ENCODE measurements at regions not wholly inside any gene's neighbourhood (a gene's known extent, or its start where the extent isn't known, plus 50 kb on each side); places are given as distances from the start of the nearest gene placed in this dataset.
"Not testable (repeated sequence)": the region's sequence is repeated elsewhere in the genome, so short reads cannot be mapped to it uniquely, and the experiment has no call there.

GRCh38 chr1:78329475-78329874, 161.3 kb upstream of the PTGFR start:
- in situ Hi-C loops (cut with HindIII; ENCODE audit: low pct_unique_long_range_greater_than_20kb, low sequenced_read_pairs) = no loop called here
- no peak for DNase-seq (ENCODE audit: low read depth, low spot score)

- DNase-seq (ENCODE audit: low read depth, low spot score) = no peak
- in situ Hi-C loops (cut with HindIII; ENCODE audit: low pct_unique_long_range_greater_than_20kb, low sequenced_read_pairs) = no loop called here
Measured at GRCh38 chr1:78331799-78332198, 159.0 kb upstream of the PTGFR start.

DNA sequence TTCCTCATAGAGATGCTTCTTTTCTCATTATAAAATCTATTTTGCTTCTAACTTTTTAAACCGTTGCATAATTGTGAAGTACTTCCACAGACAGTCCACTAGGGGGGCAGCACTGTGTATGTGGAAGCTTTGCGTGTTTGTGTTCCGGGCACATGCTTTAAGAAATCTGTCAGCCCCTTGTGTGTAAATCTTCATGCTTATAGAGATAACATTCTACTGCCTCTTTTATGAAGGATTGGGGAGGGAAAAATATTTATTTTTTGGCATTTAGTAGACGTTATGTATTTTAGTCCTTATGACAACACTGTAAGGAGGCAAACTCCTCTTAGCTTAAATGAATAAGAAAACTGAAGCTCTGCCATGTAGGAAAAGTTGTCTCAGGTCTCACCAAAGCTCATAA, 157.3 kb upstream of the PTGFR start:
- in situ Hi-C loops (cut with HindIII; ENCODE audit: low pct_unique_long_range_greater_than_20kb, low sequenced_read_pairs) = no loop called here
- peak; percentile 59 for DNase-seq (ENCODE audit: low read depth, low spot score)

DNA sequence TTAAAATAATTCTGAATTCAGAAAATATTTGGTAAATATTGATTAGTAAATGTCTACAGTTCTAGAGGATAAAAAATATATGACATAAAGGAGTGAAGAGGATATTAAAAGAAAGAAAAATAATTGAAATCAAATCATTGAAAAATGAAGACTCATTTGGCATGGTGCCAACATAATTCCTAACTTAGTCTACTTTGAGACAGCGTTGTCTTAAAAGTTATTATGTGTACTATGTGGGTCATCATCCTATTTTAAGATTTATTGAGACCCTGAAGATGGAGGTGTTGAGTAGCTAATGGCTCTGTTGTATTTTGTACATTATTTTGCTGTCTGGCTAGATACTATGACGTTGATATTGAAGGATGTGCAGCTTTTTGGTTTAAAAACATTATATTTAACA, 156.7 kb upstream of the PTGFR start:
- DNase-seq (ENCODE audit: low read depth, low spot score) = no peak
- in situ Hi-C loops (cut with HindIII; ENCODE audit: low pct_unique_long_range_greater_than_20kb, low sequenced_read_pairs) = no loop called here

DNA sequence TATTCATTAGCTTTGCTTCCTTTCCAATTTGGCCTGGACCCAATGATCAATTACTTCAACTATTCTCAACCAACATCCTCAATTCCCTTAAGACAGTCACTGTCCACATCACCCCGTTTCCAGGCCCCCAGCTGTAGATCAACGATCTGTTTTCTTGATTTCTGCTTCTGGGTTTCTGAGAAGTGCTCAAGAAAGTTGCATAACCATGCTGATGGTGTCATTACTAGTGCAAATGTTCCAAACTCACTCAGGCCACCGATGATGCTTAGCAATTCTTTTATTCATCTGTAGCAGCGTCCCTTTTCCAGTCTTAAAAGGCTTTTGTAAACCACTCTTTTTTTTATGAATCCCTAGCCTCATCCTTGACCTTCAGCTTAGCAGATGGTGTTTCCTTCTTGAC, 155.8 kb upstream of the PTGFR start:
- no peak for DNase-seq (ENCODE audit: low read depth, low spot score)

DNA sequence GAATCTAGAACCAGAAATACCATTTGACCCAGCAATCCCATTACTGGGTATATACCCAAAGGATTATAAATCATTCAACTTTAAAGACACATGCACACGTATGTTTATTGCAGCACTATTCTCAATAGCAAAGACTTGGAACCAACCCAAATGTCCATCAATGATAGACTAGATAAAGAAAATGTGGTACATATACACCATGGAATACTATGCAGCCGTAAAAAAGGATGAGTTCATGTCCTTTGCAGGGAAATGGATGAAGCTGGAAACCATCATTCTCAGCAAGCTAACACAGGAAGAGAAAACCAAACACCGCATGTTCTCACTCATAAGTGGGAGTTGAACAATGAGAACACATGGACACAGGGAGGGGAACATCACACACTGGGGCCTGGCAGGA, 154.0 kb upstream of the PTGFR start:
- DNase-seq (ENCODE audit: low read depth, low spot score); in situ Hi-C loops (cut with HindIII; ENCODE audit: low pct_unique_long_range_greater_than_20kb, low sequenced_read_pairs): not testable (repeated sequence)

More for the DNA sequence above, 155.8 kb upstream of the PTGFR start:
- in situ Hi-C loops (cut with HindIII; ENCODE audit: low pct_unique_long_range_greater_than_20kb, low sequenced_read_pairs) = no loop called here

DNA sequence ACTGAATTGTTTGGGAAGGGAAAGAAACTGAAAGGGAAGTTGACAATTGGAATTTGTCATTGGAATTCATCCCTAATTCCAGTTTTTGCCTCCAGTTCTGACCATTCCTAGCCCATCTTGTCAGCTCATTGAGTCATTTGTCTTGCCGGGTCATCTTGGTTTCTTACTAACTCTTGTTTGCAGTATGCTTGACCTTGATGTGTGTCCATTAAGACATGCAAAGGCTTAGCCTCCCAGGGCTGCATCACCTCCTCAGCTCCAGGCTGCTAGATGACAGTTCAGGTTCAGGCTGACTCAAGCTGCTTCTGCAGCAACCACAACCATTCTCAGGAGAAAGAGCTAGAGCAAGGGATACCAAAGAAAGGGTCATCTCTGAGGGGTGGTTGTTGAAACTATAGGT, 151.3 kb upstream of the PTGFR start:
- no peak for DNase-seq (ENCODE audit: low read depth, low spot score)
- in situ Hi-C loops (cut with HindIII; ENCODE audit: low pct_unique_long_range_greater_than_20kb, low sequenced_read_pairs) = no loop called here

DNA sequence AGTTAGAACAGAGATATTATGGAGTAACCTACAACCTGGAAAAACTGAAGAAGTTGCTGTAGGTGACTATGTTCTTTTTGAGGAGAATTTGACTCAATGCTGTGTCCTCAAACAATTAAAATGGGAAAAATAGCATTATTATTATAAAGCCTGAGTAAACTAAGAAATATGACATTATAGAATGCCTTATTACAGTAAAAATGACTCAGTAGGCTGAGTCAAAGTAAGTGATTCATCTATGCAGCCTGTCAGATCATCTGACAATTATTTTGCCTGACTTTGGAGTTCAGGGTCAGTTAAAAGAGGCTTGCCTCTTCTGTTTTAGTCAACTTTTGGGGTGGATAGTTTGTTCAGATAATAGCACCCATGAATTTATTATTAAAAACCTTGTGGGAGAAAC, 150.8 kb upstream of the PTGFR start:
- in situ Hi-C loops (cut with HindIII; ENCODE audit: low pct_unique_long_range_greater_than_20kb, low sequenced_read_pairs) = no loop called here
- no peak for DNase-seq (ENCODE audit: low read depth, low spot score)

- no peak for DNase-seq (ENCODE audit: low read depth, low spot score)
- in situ Hi-C loops (cut with HindIII; ENCODE audit: low pct_unique_long_range_greater_than_20kb, low sequenced_read_pairs) = no loop called here
Measured at GRCh38 chr1:78348496-78349284, 142.1 kb upstream of the PTGFR start.

GRCh38 chr1:78351551-78352216, 139.1 kb upstream of the PTGFR start:
- in situ Hi-C loops (cut with HindIII; ENCODE audit: low pct_unique_long_range_greater_than_20kb, low sequenced_read_pairs) = no loop called here
- no peak for DNase-seq (ENCODE audit: low read depth, low spot score)

DNA sequence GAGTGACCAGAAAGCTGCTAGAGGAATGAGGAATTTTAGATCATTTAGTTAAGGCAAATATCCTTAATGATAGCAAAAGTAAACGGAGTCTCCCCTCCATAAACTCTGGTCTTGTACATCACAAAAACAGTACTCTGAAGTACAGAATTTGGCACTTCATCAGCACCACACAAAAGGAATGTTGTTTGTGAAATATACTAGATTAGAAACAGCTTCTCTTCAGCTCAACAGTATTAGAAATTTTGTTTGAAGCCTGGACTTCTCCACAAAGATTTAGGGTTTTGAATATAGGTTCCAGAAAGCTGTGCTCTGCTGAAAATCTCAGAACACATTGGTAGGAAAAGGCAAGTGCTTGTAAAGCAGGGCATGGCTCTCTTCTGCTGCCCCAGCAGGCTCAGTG, 135.1 kb upstream of the PTGFR start:
- no peak for DNase-seq (ENCODE audit: low read depth, low spot score)
- in situ Hi-C loops (cut with HindIII; ENCODE audit: low pct_unique_long_range_greater_than_20kb, low sequenced_read_pairs) = no loop called here

GRCh38 chr1:78358165-78358564, 132.6 kb upstream of the PTGFR start:
- in situ Hi-C loops (cut with HindIII; ENCODE audit: low pct_unique_long_range_greater_than_20kb, low sequenced_read_pairs) = no loop called here
- DNase-seq (ENCODE audit: low read depth, low spot score) = no peak

- in situ Hi-C loops (cut with HindIII; ENCODE audit: low pct_unique_long_range_greater_than_20kb, low sequenced_read_pairs) = no loop called here
- no peak for DNase-seq (ENCODE audit: low read depth, low spot score)
Measured at GRCh38 chr1:78359666-78360065, 131.1 kb upstream of the PTGFR start.

GRCh38 chr1:78360584-78360983, 130.2 kb upstream of the PTGFR start:
- in situ Hi-C loops (cut with HindIII; ENCODE audit: low pct_unique_long_range_greater_than_20kb, low sequenced_read_pairs) = no loop called here
- no peak for DNase-seq (ENCODE audit: low read depth, low spot score)

GRCh38 chr1:78367700-78368099, 123.1 kb upstream of the PTGFR start:
- no peak for DNase-seq (ENCODE audit: low read depth, low spot score)
- in situ Hi-C loops (cut with HindIII; ENCODE audit: low pct_unique_long_range_greater_than_20kb, low sequenced_read_pairs) = no loop called here

DNA sequence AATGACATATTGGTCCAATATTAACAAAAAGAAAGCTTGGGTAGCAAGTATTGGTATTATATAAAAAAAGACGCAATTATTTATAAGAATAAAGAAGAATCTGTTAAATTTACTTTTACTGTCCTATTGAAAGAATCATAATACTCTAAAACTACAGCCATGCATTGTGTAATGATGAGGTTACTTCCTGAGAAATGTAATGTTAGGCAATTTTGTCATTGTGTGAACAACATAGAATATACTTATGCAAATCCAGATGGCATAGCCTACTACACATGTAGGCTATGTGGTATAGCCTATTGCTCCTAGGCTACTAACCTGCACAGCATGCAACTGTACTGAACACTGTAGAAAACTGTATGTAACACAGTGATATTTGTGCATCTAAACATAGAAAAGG, 121.2 kb upstream of the PTGFR start:
- in situ Hi-C loops (cut with HindIII; ENCODE audit: low pct_unique_long_range_greater_than_20kb, low sequenced_read_pairs) = no loop called here
- DNase-seq (ENCODE audit: low read depth, low spot score) = no peak

DNA sequence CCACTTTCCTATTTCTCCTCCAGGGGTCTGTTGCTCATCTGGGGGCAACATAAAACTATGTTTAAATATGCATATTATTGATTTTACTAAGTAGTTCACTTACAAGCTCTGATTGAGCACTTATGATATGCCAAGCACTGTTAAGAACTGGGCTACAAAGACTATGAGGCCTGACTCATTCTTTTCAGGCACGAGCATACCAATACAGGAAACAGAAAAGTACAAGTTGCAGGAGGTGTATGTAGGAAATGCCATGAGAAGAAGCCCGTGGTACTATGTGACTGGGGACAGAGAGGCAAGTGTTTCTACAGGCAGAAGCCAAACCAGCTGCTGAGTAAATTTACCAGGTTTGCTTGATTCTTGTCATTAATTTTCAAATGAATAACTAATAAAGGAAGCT, 120.4 kb upstream of the PTGFR start:
- DNase-seq (ENCODE audit: low read depth, low spot score) = no peak
- in situ Hi-C loops (cut with HindIII; ENCODE audit: low pct_unique_long_range_greater_than_20kb, low sequenced_read_pairs) = no loop called here

DNA sequence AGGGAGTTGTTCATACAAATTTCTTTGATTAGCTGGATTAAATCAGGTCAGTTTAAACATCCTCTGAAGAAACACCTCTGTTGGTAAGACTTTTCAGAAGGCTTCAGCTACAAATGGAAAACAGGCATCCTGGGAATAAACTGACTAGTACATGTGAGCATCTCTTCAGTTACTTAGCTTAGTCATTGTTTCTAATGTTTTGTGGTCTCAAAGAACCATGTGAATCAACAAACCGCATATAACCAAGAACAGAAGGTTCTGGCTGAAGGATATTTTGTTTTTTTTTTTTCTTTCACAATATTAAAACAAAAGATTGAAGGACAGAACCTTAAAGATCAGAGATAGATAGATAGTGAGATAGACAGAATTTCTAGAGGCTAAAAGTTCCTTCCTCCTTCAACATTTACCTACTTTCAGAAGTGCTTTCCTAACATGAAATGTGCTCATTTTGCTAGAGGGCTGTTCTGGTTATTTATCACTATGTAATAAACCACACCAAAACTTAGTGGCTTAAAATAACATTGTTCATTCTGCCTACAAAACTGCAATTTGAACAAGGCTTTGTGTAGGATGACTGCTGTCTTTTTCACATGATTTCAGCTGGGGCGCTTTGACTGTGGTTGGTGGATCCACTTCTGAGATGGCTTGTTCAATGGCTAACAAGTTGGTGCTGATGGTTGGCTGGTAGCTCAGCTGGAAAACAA, 119.8 kb upstream of the PTGFR start:
- no peak for DNase-seq (ENCODE audit: low read depth, low spot score)
- in situ Hi-C loops (cut with HindIII; ENCODE audit: low pct_unique_long_range_greater_than_20kb, low sequenced_read_pairs) = no loop called here

GRCh38 chr1:78373676-78374075, 117.1 kb upstream of the PTGFR start:
- no peak for DNase-seq (ENCODE audit: low read depth, low spot score)
- in situ Hi-C loops (cut with HindIII; ENCODE audit: low pct_unique_long_range_greater_than_20kb, low sequenced_read_pairs) = no loop called here

All from SK-MEL-5 (cell line).